HL-60/S4 (cell line): ENCODE measurements at regions not wholly inside any gene's neighbourhood (a gene's known extent, or its start where the extent isn't known, plus 50 kb on each side); places are given as distances from the start of the nearest gene placed in this dataset.
"Not testable (repeated sequence)": the region's sequence is repeated elsewhere in the genome, so short reads cannot be mapped to it uniquely, and the experiment has no call there.

Experiments used
- in situ Hi-C: fragments of 300-500 bp; cut with MboI; formaldehyde crosslinking; loops from 2 replicates; pipeline ENCODE4 v1.14.3; 2022; ENCODE audit warnings: low sequenced_read_pairs

DNA sequence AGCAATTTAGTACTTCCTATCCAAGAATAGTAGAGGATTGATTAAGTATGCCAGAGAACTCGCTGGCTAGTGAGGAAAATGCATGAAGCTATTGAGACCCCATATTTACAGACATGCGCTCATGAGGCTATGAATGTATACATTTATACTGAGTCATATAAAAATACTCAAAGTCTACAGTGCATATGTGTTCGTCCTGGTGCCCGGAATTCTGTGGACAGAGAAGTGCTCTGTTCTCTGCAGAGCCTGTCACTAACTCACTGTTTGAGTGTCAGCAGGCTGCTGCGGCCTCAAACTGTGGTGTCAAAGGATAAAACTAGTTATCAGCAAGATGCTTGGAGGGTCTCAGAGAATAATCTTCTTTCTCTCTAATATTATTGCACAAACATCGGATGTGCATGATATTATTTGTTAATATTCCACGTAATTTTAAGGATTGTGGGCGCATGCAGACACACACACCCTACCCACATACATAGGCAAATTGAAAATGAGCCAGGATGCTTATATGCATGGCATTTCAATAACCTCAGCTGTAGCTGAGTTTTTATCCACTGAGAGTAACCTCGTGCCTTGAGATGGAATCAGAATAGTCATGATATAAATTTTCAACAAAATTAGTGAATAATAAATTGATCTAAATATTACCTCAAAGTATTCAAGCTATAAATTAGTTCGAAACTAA is 50.0 kb upstream of the TSC22D2 start:
- in situ Hi-C loops = no loop called here

DNA sequence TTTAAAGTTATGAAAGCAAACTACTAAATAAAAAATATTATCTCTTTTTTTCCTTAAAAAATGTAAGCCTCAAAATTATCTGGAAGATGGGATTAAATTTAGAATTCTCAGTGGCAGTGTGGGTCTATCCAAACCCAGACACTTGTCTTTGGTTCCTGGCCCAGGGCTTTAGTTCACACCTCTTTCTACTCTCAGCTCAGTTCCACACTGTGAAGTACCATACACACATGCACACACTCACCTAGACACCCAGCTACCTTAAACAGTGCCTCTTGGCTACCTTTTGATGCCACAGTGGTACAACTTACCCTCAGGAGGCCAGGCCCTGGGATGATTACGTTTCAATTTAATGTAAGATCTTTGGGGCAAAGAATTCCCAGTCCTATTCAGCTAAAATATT is 51.0 kb upstream of the TSC22D2 start:
- in situ Hi-C loops = no loop called here

DNA sequence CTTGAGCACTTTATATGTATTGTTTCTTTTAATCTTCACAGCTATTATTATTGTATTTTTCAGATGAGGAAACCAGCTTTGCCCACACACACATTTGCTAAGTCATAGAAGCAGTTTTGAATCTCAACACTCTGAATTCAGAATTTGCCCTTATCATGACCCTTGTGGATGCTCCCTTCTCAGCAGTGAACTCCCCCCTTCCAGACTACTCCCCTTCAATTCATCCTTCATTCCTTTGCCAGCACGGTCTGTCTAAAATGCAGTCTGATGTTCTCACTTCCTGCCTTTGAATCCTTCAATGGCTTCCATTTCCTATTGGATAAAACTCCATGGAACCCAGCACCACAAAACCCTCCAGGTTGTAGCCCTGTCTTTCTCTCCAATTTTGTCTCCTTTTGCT is 52.5 kb upstream of the TSC22D2 start:
- in situ Hi-C loops = no loop called here

DNA sequence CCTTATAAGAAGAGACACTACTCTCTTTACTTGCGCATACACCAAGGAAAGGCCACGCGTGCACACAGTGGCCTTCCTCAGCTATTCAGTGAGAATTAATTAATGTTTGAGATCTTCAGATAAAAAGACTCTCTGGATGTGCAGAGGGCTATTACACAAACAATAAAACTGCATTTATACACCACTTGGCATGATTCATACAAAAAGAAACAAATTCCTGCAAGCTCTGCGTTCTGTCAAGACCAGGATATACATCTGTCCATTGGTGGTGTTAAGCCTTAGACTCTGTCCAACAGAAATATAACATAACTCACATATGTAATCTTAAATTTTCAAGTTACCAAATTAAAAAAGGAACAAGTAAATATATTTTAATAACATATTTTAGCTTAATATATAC is 55.2 kb upstream of the TSC22D2 start:
- in situ Hi-C loops = no loop called here

DNA sequence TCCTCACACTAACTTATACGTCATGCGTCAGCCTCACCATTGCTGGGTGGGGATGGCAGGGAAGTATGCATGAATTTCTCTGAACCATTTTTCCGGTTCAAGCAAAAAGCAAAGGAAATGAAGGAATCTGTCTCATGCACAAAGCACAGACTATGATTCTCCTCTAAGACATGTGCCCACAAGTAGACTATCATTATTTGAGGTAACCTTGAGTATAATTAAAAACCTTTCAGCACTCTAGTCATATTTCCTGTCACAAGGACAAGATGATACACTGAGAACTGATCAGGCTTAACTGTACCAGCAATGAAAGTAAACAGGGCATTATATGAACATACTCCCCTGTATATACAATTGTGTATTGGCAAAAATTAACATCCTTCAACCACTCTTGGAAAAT is 56.7 kb upstream of the TSC22D2 start:
- in situ Hi-C loops = no loop called here

DNA sequence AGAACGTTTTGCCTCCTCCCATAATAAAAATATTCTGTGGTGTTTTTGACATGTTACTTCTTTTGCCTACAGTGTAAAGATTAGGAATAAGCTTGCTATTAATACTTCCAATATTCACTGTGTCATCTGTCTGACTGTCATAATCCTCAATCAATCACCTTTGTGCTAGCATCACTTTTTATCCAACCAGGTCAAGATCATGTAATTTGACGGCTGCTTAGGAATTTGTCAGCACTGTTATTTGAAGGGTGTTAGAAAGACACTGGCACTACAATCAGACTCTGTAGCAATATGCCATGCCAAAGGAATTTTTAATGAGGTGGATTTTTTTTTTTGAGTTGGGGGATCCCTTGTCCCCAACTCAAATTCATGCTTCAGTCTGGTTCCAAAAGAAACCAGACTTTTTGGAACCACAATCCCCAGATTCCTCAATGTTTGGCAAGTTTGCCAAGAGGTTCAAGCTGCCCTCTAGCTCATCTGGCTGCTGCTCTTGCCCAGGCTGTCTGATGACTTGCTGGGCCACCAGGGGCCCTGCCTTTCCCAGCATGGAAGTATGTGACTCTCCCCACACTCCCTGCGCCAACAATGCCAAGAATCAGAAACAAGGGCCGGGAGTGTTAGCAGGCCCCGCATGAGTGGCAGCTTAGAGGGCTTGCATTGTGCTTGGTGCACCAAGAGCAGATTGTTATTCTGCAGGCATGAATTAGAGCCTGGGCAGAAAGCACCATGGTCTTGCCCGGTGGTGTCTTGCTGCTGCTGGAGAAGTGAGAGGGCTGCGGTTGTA is 58.6 kb upstream of the TSC22D2 start:
- in situ Hi-C loops = no loop called here

DNA sequence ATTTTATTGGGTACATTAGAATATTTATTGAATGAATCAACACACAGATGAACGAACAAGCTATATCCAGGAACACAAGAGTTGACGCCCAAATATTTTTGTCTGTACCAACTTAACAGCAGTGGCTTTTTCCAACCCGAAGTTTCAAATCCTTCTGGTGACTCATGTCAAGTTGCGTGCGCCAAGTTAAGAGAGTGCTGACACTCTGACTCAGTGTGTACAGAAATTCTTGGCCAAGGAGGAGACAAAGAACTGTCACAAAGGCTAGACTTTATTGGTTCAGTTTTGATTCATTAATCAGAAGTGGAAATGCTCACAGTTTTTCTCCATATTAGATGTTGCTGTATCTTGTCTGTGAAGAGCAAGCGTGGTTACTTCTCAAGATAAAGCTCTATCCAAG is 59.6 kb upstream of the TSC22D2 start:
- in situ Hi-C loops = no loop called here

DNA sequence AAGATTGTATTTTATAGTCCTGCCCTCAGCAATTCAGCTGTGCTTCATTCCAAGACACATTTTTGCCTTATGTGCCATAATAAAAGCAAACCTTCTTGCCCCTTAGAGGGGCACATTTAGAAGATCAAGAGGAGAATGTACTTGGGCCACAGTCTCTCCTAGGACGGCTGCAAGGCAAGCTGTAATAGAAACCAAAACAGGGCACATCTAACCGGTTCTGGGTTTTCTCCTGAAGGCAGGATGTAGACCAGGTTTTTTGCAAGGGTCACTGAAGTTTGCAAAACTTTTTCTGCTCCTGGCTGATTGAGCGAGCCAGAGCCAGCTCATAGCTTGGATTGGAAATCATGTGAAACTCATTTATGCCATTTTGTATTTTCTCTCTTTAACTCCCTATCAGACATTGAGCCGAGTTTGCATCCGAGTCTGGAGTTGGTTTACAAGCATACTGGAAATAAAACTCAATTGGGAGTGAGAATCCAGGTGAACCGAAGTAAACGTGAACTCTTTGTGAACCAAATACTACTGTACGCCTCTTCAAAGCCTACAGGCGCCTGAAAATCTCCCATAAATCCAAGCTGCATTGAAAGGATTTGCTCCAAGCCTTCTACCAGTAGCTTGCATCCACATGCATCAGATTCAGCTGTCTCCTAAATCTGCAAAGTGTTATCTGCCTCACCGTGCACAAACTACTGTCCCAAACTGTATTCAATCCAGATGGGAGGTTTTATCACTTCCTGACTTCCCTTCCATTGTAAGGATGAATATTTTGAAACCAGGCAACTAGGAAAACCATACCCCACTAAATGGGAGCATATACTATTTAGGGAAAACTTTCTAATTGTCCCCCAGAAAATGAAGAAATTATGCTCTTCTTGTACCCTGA is 60.9 kb upstream of the TSC22D2 start:
- in situ Hi-C loops = no loop called here

DNA sequence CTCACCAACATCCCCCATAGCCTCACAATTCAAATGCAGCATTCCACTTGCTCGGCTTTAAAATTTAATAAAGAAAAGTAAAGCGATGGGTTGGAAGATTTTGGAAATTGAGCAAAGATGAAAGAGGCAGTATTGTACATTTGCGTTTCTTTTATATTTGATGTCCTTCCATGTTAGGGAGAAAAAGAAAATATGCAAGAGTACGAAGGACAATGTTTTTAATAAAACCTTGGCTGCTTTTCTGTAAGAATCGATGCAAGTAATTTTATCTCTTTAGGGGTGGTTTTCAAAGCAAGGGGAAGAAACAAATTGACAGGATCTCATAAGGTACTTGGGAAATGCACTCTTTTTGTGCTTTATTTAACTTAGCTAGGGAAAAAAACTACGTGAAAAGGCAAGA is 61.8 kb upstream of the TSC22D2 start:
- in situ Hi-C loops = no loop called here

DNA sequence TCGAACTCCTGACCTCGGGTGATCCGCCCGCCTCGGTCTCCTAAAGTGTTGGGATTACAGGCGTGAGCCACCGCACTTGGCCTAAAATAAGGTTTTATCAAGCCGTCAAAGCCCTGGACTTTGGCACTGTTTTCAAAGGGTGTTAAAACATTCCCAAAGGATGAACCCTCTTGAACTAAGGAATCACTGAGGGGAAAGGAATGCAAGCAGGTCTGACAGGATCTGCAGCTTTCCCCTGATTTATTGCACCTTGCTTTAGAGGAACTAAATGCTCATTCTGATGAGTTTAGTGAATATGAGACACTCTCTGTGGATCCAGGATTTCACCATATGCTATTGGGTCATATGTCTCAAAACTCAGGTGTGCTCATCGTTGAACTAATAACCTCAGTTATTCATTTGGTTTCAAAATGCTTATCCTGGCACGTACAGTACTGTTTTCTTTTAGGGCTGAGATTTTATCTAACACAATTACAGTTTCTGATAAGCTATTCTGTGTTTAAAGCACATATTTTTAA is 63.0 kb upstream of the TSC22D2 start:
- in situ Hi-C loops = no loop called here

DNA sequence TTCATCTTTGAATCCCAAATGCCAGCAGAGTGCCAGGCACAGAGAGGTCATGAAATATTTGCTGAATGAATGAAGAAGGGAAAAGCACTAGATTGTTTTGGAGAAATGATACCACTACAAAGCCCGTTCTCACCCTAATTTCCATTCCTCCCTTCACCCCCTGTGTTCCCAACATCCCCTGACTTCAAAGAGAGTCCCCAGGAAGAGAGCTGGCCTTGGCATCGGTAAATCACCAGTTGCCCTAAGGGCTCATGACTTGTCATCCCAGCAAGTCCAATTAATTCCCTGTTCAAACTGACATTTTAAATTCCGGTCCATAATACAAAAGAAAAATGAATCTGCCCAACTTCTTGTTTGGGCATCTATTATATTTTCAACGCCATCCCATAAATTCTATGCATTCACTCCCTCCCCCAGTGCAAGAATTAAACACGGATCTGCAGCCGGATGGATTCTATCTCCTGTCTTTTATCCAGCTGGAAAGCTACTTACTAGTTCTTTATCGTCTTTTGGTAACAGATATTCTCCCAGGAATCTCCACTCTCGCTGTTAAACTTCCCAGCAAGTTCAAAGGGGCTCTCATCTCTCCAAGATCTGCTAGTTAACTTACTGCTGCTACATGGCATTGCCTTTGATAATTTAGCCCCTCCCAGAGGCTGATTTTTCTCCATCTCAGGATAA is 63.9 kb upstream of the TSC22D2 start:
- in situ Hi-C loops = no loop called here

DNA sequence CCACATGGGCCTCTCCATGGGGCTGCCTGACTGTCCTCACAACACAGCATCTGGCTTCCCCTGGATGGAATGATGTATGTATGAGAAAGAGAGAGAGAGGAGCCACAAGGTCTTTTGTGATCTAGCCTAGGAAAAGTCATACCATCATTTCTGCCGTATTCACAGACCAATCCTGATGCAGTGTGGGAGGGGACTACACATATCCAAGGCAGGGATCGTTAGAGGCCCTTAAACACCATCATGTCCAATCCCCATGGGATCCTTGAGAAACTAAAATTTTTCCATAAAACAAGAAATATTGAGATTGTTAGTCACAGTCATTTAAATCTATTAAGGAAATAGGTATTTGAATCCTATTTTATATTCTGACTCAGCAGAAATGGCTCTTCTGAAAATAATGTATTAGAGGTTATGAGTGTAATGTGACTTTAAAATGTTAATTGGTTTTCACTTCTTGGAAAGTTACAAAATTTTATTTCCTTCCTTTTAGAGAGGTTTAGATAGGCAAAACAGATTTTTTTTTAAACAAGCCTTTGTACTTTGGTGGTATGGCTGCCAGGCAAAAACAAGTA is 65.1 kb upstream of the TSC22D2 start:
- in situ Hi-C loops = no loop called here

DNA sequence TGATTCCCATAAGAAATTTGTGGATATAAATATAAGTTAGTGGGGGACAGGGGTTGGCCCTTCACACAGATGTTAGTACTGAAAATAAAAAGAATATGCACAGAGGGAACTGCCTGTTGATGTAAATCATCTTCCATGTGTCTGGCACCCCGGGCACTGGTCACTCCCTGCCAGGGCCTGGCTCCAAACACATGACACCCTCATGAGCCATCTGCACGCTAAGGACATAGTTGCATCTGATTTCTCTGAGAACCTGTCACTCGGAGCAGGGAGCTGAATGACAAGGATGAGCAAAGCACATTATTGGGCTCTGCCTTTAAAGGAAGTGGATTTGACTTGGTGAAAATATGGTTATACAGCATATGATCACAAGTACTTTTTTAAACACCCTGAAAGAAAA is 66.2 kb upstream of the TSC22D2 start:
- in situ Hi-C loops = no loop called here

DNA sequence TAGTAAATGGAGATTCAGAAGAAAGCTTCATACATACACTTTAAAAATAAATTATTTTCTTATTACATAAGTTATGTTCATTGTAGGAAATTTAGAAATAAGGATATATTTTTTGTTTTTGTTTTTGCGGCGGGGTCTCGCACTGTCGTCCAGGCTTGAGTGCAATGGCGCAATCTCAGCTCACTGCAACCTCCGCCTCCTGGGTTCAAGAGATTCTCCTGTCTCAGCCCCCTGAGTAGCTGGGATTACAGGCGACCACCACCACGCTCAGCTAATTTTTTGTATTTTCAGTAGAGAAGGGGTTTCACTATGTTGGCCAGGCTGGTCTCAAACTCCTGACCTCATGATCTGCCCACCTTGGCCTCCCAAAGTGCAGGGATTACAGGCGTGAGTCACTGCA is 71.7 kb upstream of the TSC22D2 start:
- in situ Hi-C loops = not testable (repeated sequence)

DNA sequence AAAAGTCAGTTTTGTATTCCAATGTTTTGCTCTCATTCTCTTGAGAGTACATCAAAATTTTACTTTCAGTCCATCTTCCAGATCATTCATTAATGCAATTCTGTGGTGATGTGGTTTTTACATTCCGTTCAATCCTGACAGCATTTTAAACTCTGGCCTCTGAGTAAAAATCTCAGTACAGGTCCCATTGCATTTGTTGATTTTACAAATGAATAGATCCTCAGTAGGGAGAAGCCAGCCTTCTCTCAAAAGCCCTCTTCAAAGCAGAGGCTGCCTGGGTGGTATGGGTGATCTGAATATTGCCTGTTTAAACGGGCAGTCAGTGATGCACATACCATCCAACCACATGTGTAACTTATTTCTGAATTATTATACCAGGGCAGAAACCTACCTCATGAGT is 72.5 kb upstream of the TSC22D2 start:
- in situ Hi-C loops = no loop called here

DNA sequence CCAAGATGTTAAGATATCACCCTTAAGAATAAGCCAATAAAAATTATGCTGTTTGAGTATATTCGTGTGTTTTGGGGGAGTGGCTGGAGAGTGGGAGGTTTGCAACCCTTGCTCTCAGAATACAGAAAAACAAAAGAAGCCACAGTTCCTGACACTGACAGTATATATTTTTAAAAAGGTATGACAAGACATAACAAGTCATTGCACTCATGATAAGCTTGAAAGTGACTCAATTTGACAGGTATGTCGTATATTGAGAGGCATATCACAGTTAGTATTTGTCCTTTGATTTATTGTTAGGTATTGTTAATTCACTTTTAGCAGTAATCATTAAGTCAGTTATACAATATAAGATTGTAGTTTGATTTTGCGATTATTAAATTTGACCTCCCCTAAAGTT is 73.1 kb upstream of the TSC22D2 start:
- in situ Hi-C loops = no loop called here

DNA sequence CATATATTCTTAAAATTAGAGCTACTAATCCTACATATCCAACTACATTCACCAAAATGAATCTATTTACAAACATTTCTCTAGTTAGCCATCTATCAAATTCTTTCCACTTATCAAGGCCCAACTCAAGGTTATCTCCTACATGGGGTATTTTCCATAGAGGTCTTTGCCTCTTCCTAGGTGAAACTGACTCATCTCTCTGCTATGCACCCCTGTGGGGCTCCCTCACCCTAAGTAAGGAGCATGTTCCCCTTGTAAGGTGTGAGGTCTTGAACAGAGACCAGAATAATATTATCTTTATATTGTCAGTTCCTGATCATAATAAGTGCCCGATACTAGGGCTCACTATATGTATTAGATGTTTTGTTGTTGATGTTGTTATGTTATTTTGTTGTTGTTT is 74.6 kb upstream of the TSC22D2 start:
- in situ Hi-C loops = no loop called here

DNA sequence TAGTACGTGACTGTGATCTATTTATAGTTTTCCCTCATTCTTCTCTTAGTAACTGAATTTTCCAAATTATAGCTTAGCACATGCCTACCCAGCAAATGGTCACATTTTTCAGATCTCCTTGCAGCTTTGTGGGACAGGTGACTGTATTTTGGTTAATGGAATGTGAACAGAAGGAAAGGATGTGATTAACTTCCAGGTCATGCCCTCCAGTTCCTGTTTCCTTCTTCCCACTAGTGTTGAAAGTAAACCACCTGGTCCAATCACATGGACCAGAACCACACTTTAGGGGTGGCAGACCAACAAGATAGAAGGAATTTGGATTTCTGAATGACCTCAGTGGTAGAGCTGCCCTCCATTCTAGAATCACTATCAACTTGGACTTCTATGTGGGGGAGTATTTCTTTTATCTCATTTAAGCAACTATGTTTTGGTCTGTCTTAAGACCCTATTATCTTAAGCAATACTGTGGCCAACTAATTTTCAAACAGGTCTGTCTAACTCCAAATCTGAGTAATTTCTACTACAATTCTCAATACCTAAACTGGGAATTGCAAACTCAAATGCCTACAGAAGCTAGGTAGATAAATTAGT is 76.0 kb upstream of the TSC22D2 start:
- in situ Hi-C loops = no loop called here

DNA sequence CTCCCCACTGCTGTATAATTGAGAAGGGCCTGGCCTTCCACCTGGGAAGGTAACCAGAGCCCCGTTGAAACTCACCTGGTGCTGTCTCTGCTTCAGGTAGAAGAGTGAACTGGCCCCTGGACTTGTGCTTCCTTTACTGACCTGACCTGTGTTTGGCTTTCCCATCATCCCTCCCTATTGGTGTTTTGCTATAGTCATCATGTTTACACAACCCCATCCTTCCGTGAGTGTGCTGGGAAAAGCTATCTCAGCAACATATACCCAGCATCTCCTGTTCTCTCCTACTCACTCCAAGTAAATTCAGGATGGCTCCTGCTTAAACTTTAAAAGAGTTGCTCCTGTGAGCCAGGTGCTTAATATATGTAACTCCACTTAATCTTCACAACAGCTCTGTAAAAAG is 77.2 kb upstream of the TSC22D2 start:
- in situ Hi-C loops = no loop called here

DNA sequence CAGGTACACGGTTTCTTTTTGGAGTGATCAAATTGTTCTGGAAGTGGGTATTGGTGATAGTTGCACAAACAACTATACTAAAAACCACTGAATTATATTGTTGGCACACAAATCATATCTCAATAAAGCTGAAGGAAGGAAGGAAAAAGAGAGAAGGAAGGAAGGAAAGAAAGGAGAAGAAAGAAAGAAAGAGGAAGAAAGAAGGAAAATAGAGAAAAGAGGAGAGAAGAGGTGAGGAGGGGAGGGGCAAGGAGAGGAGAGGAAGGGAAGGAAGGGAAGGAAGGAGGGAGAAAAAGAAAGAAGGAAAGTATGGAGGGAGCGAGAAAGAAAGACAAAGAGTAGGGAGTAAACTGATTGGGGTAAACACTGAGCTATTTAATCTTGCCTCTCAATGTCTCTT is 77.9 kb upstream of the TSC22D2 start:
- in situ Hi-C loops = no loop called here
